Body of pancreas (tissue), 4 donors: ENCODE measurements at regions not wholly inside any gene's neighbourhood (a gene's known extent, or its start where the extent isn't known, plus 50 kb on each side); places are given as distances from the start of the nearest gene placed in this dataset.

Source experiments
- ATAC-seq: fragments of 150-250 bp; one replicate; pipeline ENCODE4 v1.9.1; 2016
- DNase-seq, 4 donors: peaks; one replicate each; pipeline ENCODE4 v3.0.0-alpha.2; 2019
- H3K27ac ChIP-seq, 4 donors: fragments of 200-600 bp; sonication (generic); 1 replicate in 3 of 4; 2 replicates in 1 of 4; pipeline versions ENCODE4 v1.5.1 to v1.6.1; 2016 to 2019; ENCODE audit warnings: mild to moderate bottlenecking in 1 of 4, mixed read lengths in 1 of 4, moderate library complexity in 1 of 4
- H3K27me3 ChIP-seq, 2 donors: fragments of 200-600 bp; sonication (generic); one replicate each; pipeline ENCODE4 v1.6.0; 2016; ENCODE audit warnings: mild to moderate bottlenecking in 1 of 2
- H3K36me3 ChIP-seq, 2 donors: fragments of 200-600 bp; sonication (generic); replicated peaks in 1 of 2; 2 replicates each; pipeline ENCODE4 v1.5.1; 2016; ENCODE audit warnings: low read depth in 2 of 2; ENCODE audit not compliant: insufficient read depth in 1 of 2
- H3K4me1 ChIP-seq: fragments of 200-600 bp; sonication (generic); one replicate; pipeline ENCODE4 v1.6.0; 2016
- H3K4me3 ChIP-seq, 2 donors: fragments of 200-600 bp; sonication (generic); 1 replicate in 1 of 2; 2 replicates in 1 of 2; pipeline ENCODE4 v1.5.1; 2016 to 2019
- H3K9me3 ChIP-seq, 3 donors: fragments of 200-600 bp; sonication (generic); 1 replicate in 2 of 3; 2 replicates in 1 of 3; pipeline ENCODE4 v1.5.1; 2016
- POLR2A ChIP-seq, 3 donors: fragments of 450-650 bp; IDR thresholded peaks; one replicate each; pipeline ENCODE4 v1.6.1; 2016; ENCODE audit warnings: antibody characterized with exemption in 3 of 3, mild to moderate bottlenecking in 2 of 3
- WGBS, 2 donors: methylation state at CpG; one replicate each; pipeline ENCODE4 v1.1.5; 2017; 5-methylcytosine and 5-hydroxymethylcytosine counted together
- intact Hi-C: fragments of 100-400 bp; cut with DNase I; formaldehyde crosslinking; loops from one replicate; pipeline ENCODE4 v1.15.1; 2023
- TF ChIP-seq, protein P1 (sequence below), 7 experiments: fragments of 450-650 bp in 4 of 7; fragments of 200-600 bp in 3 of 7; sonication (generic) in 3 of 7; IDR thresholded peaks; one replicate each; pipeline ENCODE4 v1.5.1; 2016 to 2019; ENCODE audit warnings: antibody characterized with exemption in 7 of 7

- Histone ChIP-seq H3K4me3 (no peak overlapping the region), H3K27ac (no peak overlapping the region), H3K36me3 (no peaks in the 10 kb centered on the region), H3K9me3 (no peaks in the 10 kb centered on the region), H3K27me3 (no peaks in the 10 kb centered on the region), H3K4me1 (no peaks in the 10 kb centered on the region)
- DNase-seq (no peak), ATAC-seq (no peak)
- WGBS, 2 donors: 70 to 78% methylated on average over 3 of the region's 3 CpGs
- intact Hi-C loops: no loop called here
- TF ChIP-seq, protein P1, sequence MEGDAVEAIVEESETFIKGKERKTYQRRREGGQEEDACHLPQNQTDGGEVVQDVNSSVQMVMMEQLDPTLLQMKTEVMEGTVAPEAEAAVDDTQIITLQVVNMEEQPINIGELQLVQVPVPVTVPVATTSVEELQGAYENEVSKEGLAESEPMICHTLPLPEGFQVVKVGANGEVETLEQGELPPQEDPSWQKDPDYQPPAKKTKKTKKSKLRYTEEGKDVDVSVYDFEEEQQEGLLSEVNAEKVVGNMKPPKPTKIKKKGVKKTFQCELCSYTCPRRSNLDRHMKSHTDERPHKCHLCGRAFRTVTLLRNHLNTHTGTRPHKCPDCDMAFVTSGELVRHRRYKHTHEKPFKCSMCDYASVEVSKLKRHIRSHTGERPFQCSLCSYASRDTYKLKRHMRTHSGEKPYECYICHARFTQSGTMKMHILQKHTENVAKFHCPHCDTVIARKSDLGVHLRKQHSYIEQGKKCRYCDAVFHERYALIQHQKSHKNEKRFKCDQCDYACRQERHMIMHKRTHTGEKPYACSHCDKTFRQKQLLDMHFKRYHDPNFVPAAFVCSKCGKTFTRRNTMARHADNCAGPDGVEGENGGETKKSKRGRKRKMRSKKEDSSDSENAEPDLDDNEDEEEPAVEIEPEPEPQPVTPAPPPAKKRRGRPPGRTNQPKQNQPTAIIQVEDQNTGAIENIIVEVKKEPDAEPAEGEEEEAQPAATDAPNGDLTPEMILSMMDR (IDR thresholded peaks at IDR 0.05): no peak
- no peak for TF ChIP-seq POLR2A (IDR thresholded peaks at IDR 0.05)
Observed at GRCh38 chr5:128673970-128674369, 135.9 kb upstream of the FBN2 start.

DNA sequence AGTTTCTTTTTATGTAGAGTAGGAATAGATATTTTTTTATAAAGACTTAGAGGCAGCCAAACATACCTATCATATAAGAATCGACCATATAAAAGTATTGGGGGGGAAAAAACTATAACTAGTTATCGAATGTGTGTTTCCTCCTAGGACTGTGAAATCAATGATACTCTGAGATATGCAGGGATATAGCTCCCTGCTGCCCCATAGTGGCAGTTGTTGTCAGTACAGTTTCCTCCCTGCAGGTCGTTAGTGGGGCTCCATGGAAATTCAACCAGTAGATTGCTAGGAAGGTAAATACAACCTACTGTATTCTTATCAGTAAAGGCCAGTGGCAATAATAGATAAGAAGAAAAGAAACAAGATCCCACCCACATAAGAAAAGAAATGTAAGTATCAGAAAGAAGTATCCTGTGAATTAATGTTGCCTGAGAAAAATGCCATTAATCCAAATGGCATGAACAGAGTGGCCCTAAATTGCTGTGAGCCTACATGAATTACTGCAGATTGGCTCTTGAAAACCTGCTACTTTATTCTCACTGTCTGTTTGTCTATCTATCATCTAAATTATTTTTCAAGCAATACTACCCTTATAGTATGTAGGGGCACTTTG lies 136.9 kb upstream of the FBN2 start:
- ATAC-seq: no peak
- peak; percentile 40 to 68 (median 48) for DNase-seq

DNA sequence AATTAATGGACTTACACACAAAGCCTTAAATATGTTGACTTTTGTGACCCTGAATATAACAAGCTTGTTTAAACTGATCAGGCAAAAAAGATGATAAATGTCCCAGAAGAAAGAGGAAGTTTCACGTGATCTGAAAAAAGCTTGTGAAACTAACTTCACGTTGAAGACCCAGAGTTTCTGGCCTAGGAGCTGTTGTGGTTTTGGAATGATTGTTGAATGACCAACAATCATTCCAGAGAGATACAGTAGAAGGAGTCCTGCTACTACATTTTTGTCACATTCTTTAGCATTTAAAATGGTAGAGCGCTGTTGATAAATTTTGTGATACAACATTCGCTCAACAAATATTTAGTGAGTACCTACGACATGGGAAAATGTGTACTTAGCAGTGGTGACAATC lies 143.1 kb upstream of the FBN2 start:
- ATAC-seq (no peak), DNase-seq (no peak)
- Histone ChIP-seq H3K4me3 (no peak overlapping the region), H3K36me3 (no peaks in the 10 kb centered on the region), H3K9me3 (no peaks in the 10 kb centered on the region), H3K27me3 (no peaks in the 10 kb centered on the region), H3K4me1 (no peaks in the 10 kb centered on the region), H3K27ac (no peak overlapping the region)
- intact Hi-C loops: no loop called here
- no peak for TF ChIP-seq POLR2A (IDR thresholded peaks at IDR 0.05)
- TF ChIP-seq, protein P1 (IDR thresholded peaks at IDR 0.05): no peak
- 48 to 53% methylated on average over 5 of the region's 5 CpGs for WGBS, 2 donors

More for the DNA sequence above, 136.9 kb upstream of the FBN2 start:
- Histone ChIP-seq H3K36me3 (no peaks in the 10 kb centered on the region), H3K9me3 (no peaks in the 10 kb centered on the region), H3K4me3 (no peak overlapping the region), H3K4me1 (no peaks in the 10 kb centered on the region), H3K27me3 (no peaks in the 10 kb centered on the region), H3K27ac (no peak overlapping the region)
- intact Hi-C loops: no loop called here
- 30 to 37% methylated on average over 3 of the region's 3 CpGs for WGBS, 2 donors
- TF ChIP-seq, protein P1 (IDR thresholded peaks at IDR 0.05): peak; percentile 16 to 55 (median 49)
- TF ChIP-seq POLR2A (IDR thresholded peaks at IDR 0.05): no peak

DNA sequence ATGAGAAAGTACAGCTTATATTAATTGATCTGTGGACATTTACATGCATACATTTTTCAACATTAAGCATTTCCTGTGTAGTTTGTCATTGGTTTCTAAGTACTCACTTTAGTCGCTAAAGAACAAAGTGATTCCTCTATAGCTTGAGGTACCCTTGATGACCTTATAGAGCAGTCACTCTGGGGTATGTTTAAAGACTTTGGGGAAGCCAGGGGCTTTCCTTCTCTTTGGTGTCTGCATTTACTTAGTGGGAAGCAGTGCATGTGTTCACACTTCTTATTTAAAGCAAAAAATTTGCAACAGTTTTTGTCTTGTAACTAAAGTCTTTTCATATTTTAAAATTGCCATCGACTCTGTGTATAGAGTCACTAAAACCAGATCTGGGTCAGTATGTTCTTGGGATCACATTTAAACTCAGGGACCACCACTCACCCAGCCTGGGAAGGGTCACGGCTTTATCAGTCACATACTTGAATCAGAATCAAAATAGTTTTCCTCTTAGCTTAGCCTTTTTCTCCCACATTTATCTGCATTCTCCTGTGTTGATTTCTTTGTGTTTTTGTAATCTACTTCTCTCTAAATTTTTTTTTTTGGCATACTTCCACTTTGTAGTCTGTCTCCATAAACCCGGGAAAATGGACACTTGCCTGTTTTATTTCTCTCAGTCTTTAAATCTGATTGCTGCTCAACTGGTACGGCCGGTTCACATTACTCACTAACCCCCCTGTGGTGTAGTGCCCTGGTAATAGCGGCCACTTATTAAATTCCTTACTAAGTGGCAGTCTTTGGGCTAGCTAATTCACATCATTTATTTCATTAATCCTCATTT lies 143.9 kb upstream of the FBN2 start:
- H3K4me3 ChIP-seq: no peak overlapping the region
- H3K36me3 ChIP-seq: no peaks in the 10 kb centered on the region
- no peak for TF ChIP-seq POLR2A (IDR thresholded peaks at IDR 0.05)
- TF ChIP-seq, protein P1 (IDR thresholded peaks at IDR 0.05): no peak
- peak overlapping the region in 2 of 4 donors; percentile 18 to 47 for H3K27ac ChIP-seq
- ATAC-seq: peak; percentile 64
- WGBS, 2 donors: 13 to 16% methylated on average over 7 of the region's 7 CpGs
- peak; percentile 15 to 20 (median 18) for DNase-seq
- no peaks in the 10 kb centered on the region for H3K4me1 ChIP-seq
- intact Hi-C loops: no loop called here
- no peaks in the 10 kb centered on the region for H3K27me3 ChIP-seq
- no peaks in the 10 kb centered on the region for H3K9me3 ChIP-seq
